ENCODE measurements at regions not wholly inside any gene's neighbourhood (a gene's known extent, or its start where the extent isn't known, plus 50 kb on each side); places are given as distances from the start of the nearest gene placed in this dataset.

DNA sequence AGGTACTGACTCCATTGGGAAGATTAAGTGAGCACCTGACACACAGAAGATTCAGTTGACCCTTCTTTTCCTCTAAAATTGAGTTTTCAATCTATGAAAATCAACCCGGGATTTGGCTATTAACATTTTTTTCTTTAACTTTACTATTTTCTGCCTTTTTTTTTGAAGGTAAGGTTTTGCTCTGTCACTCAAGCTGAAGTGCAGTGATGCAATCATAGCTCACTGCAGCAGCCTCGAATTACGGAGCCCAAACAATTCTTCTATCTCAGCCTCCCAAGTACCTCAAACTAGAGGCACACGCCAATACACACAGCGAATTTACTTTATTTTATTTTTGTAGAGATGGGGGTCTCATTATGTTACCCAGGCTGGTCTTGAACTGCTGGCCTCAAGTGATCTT is 1029.5 kb downstream of the MCTP2 start:
- DNase-seq (ENCODE audit: low read depth), result no peak

GRCh38 chr15:95261546-95261945 is 1030.2 kb downstream of the MCTP2 start:
- DNase-seq (ENCODE audit: low read depth), result no peak

GRCh38 chr15:95261968-95262367 is 1030.6 kb downstream of the MCTP2 start:
- DNase-seq (ENCODE audit: low read depth), result no peak

DNA sequence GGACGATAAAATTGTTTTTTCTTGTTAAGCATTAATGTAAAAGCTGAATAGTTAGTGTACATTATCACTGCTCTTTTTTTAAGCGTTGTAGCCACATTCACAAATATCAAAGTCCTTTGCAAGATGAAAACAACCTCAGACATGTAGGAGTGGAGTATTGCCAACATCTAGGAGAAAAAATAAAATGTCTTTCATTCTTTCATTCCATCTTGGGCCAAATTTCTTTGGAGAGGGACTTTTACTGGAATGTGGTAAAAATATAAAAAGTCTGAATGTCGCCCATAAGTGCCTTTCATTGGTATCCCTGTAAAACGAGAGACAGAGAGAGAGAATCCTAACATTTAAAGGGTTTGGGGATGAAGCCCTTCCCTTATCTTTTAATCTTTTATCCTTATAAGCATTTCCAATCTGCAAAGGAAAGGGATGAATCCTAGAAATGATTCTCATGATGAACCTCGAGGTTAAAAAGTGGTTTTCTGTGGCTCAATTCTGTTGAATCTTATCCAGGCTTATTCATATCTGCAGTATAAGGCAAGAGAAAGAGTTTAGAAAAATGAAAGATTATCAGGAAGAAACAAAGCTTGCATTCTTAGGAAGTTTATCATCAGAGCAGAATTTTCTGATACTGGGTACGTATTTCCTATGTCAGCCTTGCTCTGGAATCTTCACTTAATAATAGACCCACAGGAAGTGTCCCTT is 1031.7 kb downstream of the MCTP2 start:
- DNase-seq (ENCODE audit: low read depth), result no peak

GRCh38 chr15:95263751-95264150 is 1032.4 kb downstream of the MCTP2 start:
- no peak for DNase-seq (ENCODE audit: low read depth)

- DNase-seq (ENCODE audit: low read depth), result no peak
Measured at GRCh38 chr15:95265419-95265997, 1034.1 kb downstream of the MCTP2 start.

DNA sequence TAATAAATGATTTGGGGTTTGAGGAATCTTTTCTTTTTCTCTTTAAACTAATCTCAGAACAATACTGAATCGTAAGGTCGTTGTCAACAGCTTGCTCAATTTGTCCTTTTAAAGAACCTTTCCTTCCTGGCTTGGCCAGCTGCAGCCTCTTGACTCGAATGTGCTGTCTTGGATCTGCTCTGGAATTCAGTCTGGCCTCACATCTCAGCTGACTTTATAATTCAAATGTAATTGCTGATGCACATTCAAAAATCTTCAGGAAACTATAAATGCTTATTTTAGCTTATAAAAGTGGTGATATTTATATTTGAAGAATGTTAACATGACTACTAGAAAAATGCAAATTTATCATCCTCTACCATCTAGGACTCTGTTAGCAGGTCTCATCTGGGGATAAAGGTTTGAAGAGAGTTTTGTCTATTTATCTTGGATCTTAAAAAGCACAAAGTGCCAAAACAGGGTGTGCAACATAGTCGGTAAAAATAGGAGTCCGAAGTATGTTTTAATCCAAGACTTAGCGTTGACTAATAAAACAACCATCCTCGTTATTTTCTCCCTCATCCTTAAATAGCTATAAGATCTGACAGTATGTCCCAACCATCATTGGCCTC is 1035.2 kb downstream of the MCTP2 start:
- DNase-seq (ENCODE audit: low read depth), result no peak

GRCh38 chr15:95267481-95267880 is 1036.1 kb downstream of the MCTP2 start:
- DNase-seq (ENCODE audit: low read depth), result no peak

DNA sequence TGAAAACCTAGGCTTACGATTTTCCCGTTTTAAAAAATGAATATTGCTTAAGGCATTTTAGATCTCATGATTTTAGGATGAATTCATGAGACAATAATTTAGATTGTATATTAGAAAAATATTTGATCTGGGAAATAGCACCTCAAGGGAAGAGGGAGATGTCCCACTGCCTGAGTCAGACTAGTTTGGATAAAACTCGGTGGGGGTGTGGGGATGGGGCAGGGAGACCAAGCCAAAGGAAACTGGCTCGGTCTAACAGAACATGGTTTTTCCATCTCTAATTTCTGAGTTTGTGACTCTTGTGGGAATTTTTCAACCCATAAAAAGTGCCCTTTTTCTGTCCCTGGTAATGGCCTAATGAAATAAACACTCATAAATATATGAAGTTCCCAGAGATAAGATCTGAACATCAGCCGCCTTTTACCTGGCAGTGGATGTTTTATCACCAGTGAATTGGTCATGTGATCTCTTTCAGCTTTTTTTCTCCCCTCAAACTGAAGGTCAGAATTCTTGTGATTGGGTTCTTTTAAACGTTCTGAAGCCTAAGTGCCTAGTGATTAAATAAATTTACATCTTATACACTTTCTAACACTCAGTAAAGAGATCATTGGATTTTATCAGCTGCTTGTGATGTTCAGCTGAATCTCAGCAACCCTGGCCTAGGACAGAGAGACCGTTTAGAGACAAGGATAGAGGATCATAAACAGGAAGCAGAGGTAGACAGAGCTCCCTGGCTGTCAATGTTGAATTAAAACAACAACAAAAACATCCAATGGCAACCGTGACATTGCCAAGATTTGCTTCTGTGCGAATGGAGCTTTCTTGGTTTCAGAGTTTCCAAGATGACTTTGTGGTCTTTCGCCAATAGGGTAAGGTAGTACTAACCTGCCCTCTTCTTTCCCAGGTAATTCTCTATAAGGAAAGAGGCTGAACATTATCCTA is 1038.2 kb downstream of the MCTP2 start:
- DNase-seq (ENCODE audit: low read depth), result no peak

DNA sequence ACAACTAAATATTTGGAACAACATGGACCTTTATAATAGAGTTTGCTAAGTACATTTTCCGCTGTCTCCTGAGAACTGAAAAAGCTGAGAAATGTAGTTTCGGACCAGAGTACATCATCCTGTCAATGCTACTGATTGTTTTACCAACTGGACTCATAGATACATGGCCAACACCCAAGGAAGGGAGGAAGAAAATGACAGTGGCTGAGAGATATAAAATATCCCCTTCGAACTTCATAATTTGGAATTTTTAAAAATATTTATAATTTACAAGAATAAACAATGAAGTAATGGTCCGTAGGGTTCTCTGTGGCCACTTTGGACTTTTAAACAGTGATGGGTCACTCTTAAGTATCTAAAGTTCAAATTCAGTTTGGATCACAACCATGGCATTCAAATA is 1042.7 kb downstream of the MCTP2 start:
- DNase-seq (ENCODE audit: low read depth), result no peak

- no peak for DNase-seq (ENCODE audit: low read depth)
Measured at GRCh38 chr15:95277266-95277665, 1045.9 kb downstream of the MCTP2 start.

DNA sequence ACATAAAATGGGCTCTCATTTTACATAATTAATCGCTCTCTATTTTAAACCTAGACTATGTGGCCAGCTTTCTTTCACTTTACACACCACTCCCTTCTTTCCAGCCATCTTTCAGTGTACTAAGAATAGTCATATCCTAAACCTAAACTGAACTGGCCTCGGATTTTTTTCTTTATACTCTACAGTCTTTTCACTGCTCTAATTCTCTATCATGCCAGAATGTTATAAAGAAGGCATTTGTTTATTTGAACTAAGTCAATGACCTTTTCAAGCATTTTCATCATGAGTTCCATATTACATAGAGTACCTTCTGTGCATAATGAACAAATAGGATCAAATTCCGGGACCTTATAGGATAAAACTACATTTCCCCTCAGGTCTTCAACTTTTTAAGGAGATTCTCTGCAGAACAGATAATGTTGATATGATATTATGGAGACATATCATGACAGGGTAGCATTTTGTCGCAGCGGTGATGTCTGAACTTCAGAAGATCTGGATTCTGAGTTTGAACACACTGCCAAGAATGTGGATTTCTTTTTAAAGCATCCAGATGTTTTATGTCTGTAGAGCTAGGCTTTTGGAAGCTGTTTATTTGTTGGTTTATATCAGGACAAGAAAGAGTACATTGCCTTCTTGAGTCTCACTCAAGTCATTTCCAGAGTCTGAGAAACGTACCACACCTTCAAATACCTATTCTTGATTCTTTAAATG is 1047.3 kb downstream of the MCTP2 start:
- DNase-seq (ENCODE audit: low read depth), result no peak

- DNase-seq (ENCODE audit: low read depth), result no peak
Measured at GRCh38 chr15:95279277-95280019, 1048.1 kb downstream of the MCTP2 start.

- DNase-seq (ENCODE audit: low read depth), result no peak
Measured at GRCh38 chr15:95280711-95281110, 1049.3 kb downstream of the MCTP2 start.

DNA sequence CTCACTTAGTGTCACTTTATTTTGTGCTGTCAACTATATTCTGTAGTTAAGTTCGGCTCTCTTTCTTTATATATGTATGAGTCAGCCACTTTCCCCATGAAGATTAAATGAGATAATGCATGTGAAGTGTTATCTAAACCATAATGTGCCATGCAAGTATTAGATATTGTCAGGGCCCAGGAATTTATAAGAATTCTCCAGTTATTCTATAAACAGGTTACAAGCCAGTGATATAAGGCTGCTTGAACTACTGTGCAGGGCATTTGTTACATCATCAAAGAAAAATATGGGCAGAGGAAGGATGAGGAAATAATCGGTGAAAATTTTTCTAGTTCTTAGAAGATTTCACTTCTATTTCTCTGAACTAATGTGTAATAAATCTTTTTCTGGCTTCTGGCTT is 1049.0 kb upstream of the NR2F2 start:
- DNase-seq (ENCODE audit: low read depth), result no peak

DNA sequence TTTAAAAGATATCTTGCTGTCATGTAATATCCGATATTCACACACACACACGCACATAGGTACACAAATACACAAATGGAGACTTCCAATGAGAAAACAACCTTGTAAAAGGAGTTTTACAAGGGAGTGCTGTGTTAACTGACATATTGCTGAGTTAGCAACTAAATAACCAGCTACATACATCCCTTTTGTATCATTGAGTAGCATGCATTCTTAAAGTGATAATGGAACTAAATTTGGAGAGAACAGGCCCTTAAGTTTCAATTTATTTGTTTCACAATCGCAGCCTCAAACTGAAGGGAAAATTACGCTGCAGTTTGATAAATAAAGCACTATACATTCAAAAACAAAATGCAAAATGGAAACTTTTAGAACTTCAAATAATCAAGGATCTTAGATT is 1046.0 kb upstream of the NR2F2 start:
- no peak for DNase-seq (ENCODE audit: low read depth)

DNA sequence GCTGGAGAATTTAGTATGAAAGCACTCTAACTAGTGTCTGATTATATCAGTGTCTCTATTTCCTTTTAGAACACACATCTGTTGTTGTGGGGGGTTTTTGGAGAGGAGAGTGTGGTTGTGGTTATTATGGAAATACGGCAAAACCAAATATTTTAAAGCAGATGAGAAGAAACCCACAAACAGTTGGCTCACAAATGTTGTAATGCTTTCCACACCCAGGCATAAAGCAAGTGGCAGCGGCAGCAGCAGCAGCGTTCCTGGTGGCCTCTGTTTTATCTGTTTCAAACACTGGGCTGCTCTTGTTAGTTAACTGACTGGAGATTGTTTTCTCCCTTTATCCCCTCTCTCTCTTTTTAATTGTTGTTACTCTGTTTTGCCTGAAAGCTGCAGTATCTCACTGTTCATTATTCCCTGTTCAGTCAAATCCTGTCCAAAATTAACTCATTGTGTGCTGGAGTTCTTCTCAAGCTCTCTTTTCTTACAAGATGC is 1045.5 kb upstream of the NR2F2 start:
- DNase-seq (ENCODE audit: low read depth), result no peak

- no peak for DNase-seq (ENCODE audit: low read depth)
Measured at GRCh38 chr15:95286352-95286880, 1044.1 kb upstream of the NR2F2 start.

GRCh38 chr15:95287720-95288103 is 1042.8 kb upstream of the NR2F2 start:
- DNase-seq (ENCODE audit: low read depth), result no peak

DNA sequence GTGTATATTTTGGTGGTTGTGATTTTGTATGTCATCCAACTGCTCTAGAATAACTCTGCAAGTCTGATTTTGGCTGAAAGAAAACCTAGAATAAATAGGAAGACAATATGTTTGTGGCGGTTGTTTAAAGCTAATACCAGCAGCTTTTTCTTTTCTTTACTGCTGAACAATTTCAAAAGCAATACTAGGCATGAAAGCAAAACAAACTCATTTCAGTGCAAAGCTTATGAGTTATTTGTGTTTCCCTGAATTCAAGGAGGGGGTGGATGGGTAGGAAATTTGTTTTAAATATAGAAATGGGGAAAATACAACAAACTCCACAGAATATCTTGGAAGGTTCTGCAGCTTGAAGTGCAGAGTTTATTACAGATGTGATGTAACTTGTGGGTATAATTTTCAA is 1041.9 kb upstream of the NR2F2 start:
- no peak for DNase-seq (ENCODE audit: low read depth)
